Osteocyte (in vitro differentiated cells): ENCODE measurements at regions not wholly inside any gene's neighbourhood (a gene's known extent, or its start where the extent isn't known, plus 50 kb on each side); places are given as distances from the start of the nearest gene placed in this dataset.

Source experiments
- DNase-seq: peaks from one replicate; pipeline ENCODE4 v3.0.0; 2021; ENCODE audit warnings: mixed read lengths; ENCODE audit not compliant: unreplicated experiment; ENCODE audit errors: extremely low spot score
- H3K27ac Mint-ChIP-seq: one replicate; pipeline ENCODE4 v1.8.0; 2021; ENCODE audit warnings: mild to moderate bottlenecking, mixed read lengths; ENCODE audit not compliant: unreplicated experiment
- H3K27me3 Mint-ChIP-seq: one replicate; pipeline ENCODE4 v1.8.0; 2021; ENCODE audit warnings: mixed read lengths; ENCODE audit not compliant: unreplicated experiment
- H3K36me3 Mint-ChIP-seq: one replicate; pipeline ENCODE4 v1.8.0; 2021; ENCODE audit warnings: mixed read lengths; ENCODE audit not compliant: unreplicated experiment
- H3K4me1 Mint-ChIP-seq: one replicate; pipeline ENCODE4 v1.8.0; 2021; ENCODE audit warnings: mixed read lengths; ENCODE audit not compliant: unreplicated experiment
- H3K4me3 Mint-ChIP-seq: one replicate; pipeline ENCODE4 v1.8.0; 2021; ENCODE audit warnings: mild to moderate bottlenecking, moderate library complexity, mixed read lengths; ENCODE audit not compliant: unreplicated experiment
- H3K9me3 Mint-ChIP-seq: one replicate; pipeline ENCODE4 v1.8.0; 2021; ENCODE audit warnings: mixed read lengths; ENCODE audit not compliant: unreplicated experiment
- CTCF ChIP-seq: fragments of 200-600 bp; sonication (generic); IDR thresholded peaks from 2 replicates; pipeline ENCODE4 v1.5.0; 2021; ENCODE audit warnings: antibody characterized with exemption, mild to moderate bottlenecking, moderate library complexity

GRCh38 chr14:65849091-65849490 lies 436.6 kb downstream of the FUT8 start:
- H3K27ac Mint-ChIP-seq, result no peak overlapping the region
- H3K9me3 Mint-ChIP-seq, result peaks cover 7% of the 10 kb centered on the region
- H3K4me3 Mint-ChIP-seq, result no peak overlapping the region
- no peak for TF ChIP-seq CTCF
- no peak for DNase-seq
- no peaks in the 10 kb centered on the region for H3K27me3 Mint-ChIP-seq
- H3K36me3 Mint-ChIP-seq, result no peaks in the 10 kb centered on the region
- H3K4me1 Mint-ChIP-seq, result no peaks in the 10 kb centered on the region

GRCh38 chr14:65849558-65849957 lies 437.0 kb downstream of the FUT8 start:
- no peak overlapping the region for H3K27ac Mint-ChIP-seq
- H3K9me3 Mint-ChIP-seq, result peaks cover 12% of the 10 kb centered on the region
- no peak overlapping the region for H3K4me3 Mint-ChIP-seq
- no peak for TF ChIP-seq CTCF
- H3K36me3 Mint-ChIP-seq, result no peaks in the 10 kb centered on the region
- DNase-seq, result peak; percentile 60
- no peaks in the 10 kb centered on the region for H3K27me3 Mint-ChIP-seq
- no peaks in the 10 kb centered on the region for H3K4me1 Mint-ChIP-seq

- Mint-ChIP-seq H3K36me3 (no peaks in the 10 kb centered on the region), H3K27ac (no peak overlapping the region), H3K9me3 (peaks cover 13% of the 10 kb centered on the region), H3K4me1 (no peaks in the 10 kb centered on the region), H3K4me3 (no peak overlapping the region), H3K27me3 (no peaks in the 10 kb centered on the region)
- no peak for TF ChIP-seq CTCF
- peak; percentile 80 for DNase-seq
Measured at GRCh38 chr14:65850429-65851135, 438.1 kb downstream of the FUT8 start.

GRCh38 chr14:65852689-65853088 lies 440.2 kb downstream of the FUT8 start:
- H3K9me3 Mint-ChIP-seq, result peaks cover 13% of the 10 kb centered on the region
- no peak for DNase-seq
- H3K4me1 Mint-ChIP-seq, result no peaks in the 10 kb centered on the region
- H3K36me3 Mint-ChIP-seq, result no peaks in the 10 kb centered on the region
- no peaks in the 10 kb centered on the region for H3K27me3 Mint-ChIP-seq
- TF ChIP-seq CTCF, result no peak
- no peak overlapping the region for H3K4me3 Mint-ChIP-seq
- H3K27ac Mint-ChIP-seq, result no peak overlapping the region

GRCh38 chr14:65853407-65853955 lies 441.0 kb downstream of the FUT8 start:
- DNase-seq, result peak; percentile 64
- H3K27me3 Mint-ChIP-seq, result no peaks in the 10 kb centered on the region
- H3K4me1 Mint-ChIP-seq, result no peaks in the 10 kb centered on the region
- H3K36me3 Mint-ChIP-seq, result no peaks in the 10 kb centered on the region
- no peak overlapping the region for H3K27ac Mint-ChIP-seq
- H3K9me3 Mint-ChIP-seq, result peaks cover 13% of the 10 kb centered on the region
- H3K4me3 Mint-ChIP-seq, result no peak overlapping the region
- TF ChIP-seq CTCF, result no peak
